ENCODE measurements at regions not wholly inside any gene's neighbourhood (a gene's known extent, or its start where the extent isn't known, plus 50 kb on each side); places are given as distances from the start of the nearest gene placed in this dataset.
A peak's percentile ranks its signal among the peaks of the same experiment; 100 is the strongest.
"Not testable (repeated sequence)": the region's sequence is repeated elsewhere in the genome, so short reads cannot be mapped to it uniquely, and the experiment has no call there.

DNA sequence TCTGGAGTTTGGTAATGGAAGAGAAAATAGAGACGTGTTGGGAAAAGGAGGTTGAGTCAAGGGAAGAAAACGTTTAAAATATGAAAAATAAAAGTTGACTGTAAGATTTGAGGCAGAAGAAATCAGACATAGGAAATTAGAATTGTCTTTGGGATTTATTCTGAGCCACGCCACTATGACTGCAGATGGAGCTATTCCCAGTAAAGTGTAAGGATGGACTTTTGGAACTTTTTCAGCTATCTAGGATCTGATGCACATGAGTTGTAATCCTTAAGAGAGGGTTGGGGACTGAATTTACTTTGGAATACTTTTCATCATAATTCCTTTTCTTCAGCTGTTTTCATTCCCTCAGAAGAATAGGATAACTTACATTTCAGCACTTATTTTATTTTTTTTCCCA is 336.7 kb downstream of the FAM170A start:
- no peak overlapping the region for H3K4me3 ChIP-seq (ENCODE audit: low read depth, low read length)
- TF ChIP-seq, protein P1, sequence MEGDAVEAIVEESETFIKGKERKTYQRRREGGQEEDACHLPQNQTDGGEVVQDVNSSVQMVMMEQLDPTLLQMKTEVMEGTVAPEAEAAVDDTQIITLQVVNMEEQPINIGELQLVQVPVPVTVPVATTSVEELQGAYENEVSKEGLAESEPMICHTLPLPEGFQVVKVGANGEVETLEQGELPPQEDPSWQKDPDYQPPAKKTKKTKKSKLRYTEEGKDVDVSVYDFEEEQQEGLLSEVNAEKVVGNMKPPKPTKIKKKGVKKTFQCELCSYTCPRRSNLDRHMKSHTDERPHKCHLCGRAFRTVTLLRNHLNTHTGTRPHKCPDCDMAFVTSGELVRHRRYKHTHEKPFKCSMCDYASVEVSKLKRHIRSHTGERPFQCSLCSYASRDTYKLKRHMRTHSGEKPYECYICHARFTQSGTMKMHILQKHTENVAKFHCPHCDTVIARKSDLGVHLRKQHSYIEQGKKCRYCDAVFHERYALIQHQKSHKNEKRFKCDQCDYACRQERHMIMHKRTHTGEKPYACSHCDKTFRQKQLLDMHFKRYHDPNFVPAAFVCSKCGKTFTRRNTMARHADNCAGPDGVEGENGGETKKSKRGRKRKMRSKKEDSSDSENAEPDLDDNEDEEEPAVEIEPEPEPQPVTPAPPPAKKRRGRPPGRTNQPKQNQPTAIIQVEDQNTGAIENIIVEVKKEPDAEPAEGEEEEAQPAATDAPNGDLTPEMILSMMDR (IDR thresholded peaks at IDR 0.05; ENCODE audit: control insufficient read depth, extremely low read depth, insufficient read depth): 0 out of 2 replicates have a peak, but pooled peaks have one; percentile 6
- no peak for DNase-seq (ENCODE audit: low read depth)

DNA sequence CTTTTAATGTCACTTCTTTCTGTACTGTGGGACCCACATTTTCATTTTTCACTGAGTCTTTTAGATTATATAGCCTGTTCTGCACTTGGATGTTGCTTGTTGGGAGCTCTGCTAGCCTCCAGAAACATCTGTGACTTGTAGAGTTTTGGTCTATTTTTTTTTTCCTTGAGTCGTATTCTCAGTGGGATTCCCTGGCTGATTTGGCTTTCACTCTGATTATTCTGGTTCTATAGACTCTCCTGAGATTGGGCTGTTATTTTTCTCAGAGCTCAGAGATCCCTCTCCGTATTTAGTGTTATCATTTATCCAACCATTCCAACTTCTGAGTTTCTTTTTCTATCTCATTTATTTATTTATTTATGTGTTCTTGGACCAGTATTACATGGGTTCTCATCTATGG is 339.3 kb downstream of the FAM170A start:
- TF ChIP-seq, protein P1 (IDR thresholded peaks at IDR 0.05; ENCODE audit: control insufficient read depth, extremely low read depth, insufficient read depth): no peak
- H3K4me3 ChIP-seq (ENCODE audit: low read depth, low read length): no peak overlapping the region
- DNase-seq (ENCODE audit: low read depth): no peak

DNA sequence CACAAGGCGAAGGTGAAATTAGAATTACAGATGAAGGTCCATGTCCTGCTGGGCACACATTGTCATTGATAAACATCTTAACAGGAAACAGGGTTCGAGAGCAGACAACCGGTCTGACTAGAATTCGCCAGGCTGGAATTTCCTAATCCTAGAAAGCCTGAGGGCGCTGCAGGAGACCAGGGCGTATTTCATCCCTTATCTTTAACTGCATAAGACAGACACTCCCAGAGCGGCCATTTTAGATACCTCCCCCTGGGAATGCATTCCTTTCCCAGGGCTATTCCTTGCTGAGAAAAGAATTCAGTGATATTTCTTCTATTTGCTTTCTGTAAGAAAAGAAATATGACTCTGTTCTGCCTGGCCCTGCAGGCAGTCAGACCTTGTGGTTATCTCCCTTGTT is 357.7 kb downstream of the FAM170A start:
- H3K4me3 ChIP-seq (ENCODE audit: low read depth, low read length); DNase-seq (ENCODE audit: low read depth): not testable (repeated sequence)

DNA sequence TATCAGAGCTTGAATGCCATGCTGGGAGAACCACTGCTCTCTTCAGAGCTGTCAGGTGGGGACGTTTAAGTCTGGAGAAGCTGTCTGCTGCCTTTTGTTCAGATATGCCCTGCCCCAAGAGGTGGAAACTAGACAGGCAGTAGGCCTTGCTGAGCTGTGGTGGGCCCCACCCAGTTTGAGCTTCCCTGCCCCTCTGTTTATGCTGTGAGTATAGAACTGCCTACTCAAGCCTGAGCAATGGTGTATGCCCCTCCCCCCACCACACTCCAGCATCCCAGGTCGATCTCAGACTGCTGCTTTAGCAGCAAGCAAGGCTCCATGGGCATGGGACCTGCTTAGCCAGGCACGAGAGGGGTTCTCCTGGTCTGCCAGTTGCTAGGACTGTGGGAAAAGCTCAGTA is 362.3 kb downstream of the FAM170A start:
- TF ChIP-seq, protein P1 (IDR thresholded peaks at IDR 0.05; ENCODE audit: control insufficient read depth, extremely low read depth, insufficient read depth): no peak

DNA sequence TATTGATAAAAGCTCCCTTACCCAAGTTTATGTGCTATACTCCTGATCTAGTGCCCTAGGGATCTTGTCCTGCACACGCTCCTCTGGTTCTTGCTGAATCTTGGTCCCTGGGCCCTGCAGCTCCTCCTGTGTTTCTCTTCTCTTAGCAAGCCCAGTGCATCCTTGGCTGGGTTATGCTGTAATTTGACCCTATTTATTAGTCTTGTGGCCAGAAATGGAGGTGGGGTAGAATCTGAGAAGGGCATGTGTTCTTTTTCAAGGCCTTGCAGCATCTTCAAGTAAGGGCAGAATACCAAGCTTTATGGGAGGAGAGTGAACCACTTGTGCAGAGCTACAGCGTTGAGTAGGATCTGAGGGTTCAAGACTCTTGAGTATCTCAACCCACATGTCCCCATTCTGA is 366.8 kb downstream of the FAM170A start:
- DNase-seq (ENCODE audit: low read depth): no peak
- TF ChIP-seq, protein P1 (IDR thresholded peaks at IDR 0.05; ENCODE audit: control insufficient read depth, extremely low read depth, insufficient read depth): no peak
- H3K4me3 ChIP-seq (ENCODE audit: low read depth, low read length): no peak overlapping the region

More for the DNA sequence above, 362.3 kb downstream of the FAM170A start:
- DNase-seq (ENCODE audit: low read depth): no peak
- H3K4me3 ChIP-seq (ENCODE audit: low read depth, low read length): no peak overlapping the region

DNA sequence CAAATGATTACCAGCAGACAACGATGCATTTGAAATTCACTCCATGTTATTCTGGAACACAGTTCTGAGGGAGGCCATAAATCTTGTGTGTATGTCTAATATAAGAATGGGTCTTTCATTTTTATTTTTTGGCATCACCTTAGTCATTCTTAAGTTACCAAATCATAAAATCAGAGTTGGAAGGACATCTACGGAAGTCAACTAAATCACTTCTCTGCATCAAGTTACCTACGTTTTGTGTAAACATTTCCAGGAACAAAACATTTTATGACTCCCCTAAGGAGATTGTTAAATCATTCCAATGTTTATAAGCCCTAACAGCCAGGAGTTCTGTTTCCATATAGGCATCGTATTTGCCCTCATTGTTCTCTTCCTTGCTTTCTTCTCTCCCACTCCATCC is 378.2 kb downstream of the FAM170A start:
- H3K4me3 ChIP-seq (ENCODE audit: low read depth, low read length): no peak overlapping the region
- TF ChIP-seq, protein P1 (IDR thresholded peaks at IDR 0.05; ENCODE audit: control insufficient read depth, extremely low read depth, insufficient read depth): no peak
- DNase-seq (ENCODE audit: low read depth): peak; percentile 98

DNA sequence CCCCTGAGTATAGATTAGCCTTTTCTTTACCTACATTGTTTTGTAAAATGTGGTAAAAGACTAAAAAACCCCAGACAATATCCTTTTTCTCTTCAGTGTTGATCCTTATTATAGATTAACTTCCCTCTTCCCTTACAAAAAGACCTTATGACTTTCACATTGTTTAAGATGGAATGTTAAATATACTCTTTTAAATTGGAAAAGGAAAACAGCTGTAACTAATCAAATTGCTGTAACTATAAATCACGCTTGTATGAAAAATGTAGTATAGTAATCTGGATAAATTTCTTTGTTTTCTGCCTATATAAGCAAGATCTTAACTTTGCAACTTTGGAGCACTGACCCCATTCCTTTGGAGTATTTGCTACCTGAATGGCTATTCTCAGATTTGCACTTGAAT is 383.1 kb downstream of the FAM170A start:
- DNase-seq (ENCODE audit: low read depth): no peak
- H3K4me3 ChIP-seq (ENCODE audit: low read depth, low read length): no peak overlapping the region
- TF ChIP-seq, protein P1 (IDR thresholded peaks at IDR 0.05; ENCODE audit: control insufficient read depth, extremely low read depth, insufficient read depth): no peak

Measured in LNCaP clone FGC (cell line).